Lower lobe of right lung (tissue), 2 donors: ENCODE measurements at regions not wholly inside any gene's neighbourhood (a gene's known extent, or its start where the extent isn't known, plus 50 kb on each side); places are given as distances from the start of the nearest gene placed in this dataset.

Experiments used
- ATAC-seq, 2 donors: fragments of 200-7000 bp; cut with Tn5 transposase; one replicate each; pipeline ENCODE4 v1.9.1; 2020 to 2022; ENCODE audit warnings: mild to moderate bottlenecking in 2 of 2, moderate library complexity in 2 of 2
- DNase-seq: peaks from one replicate; pipeline ENCODE4 v3.0.0-alpha.2; 2020
- H3K27ac ChIP-seq: fragments of 200-600 bp; one replicate; pipeline ENCODE4 v1.8.0; 2022
- H3K27me3 ChIP-seq: fragments of 200-600 bp; one replicate; pipeline ENCODE4 v1.8.0; 2022; ENCODE audit warnings: low read depth
- H3K36me3 ChIP-seq: fragments of 200-600 bp; one replicate; pipeline ENCODE4 v1.8.0; 2022; ENCODE audit warnings: mild to moderate bottlenecking
- H3K4me1 ChIP-seq: fragments of 200-600 bp; one replicate; pipeline ENCODE4 v1.8.0; 2022
- H3K4me3 ChIP-seq: fragments of 200-600 bp; one replicate; pipeline ENCODE4 v1.8.0; 2022; ENCODE audit warnings: mild to moderate bottlenecking
- H3K9me3 ChIP-seq: fragments of 200-600 bp; one replicate; pipeline ENCODE4 v1.8.0; 2022
- CTCF ChIP-seq: fragments of 200-600 bp; IDR thresholded peaks from one replicate; pipeline ENCODE4 v1.8.0; 2022; ENCODE audit warnings: antibody characterized with exemption, mild to moderate bottlenecking
- intact Hi-C: fragments of 100-400 bp; cut with DNase I; formaldehyde crosslinking; loops from one replicate; pipeline ENCODE4 v1.11.0; 2022
- donor health status: DM: no; HTN: yes; CAD: no; lungs with severe emphysema.

GRCh38 chr2:139872503-139872902, 1092.3 kb upstream of the NXPH2 start:
- Histone ChIP-seq H3K9me3 (no peaks in the 10 kb centered on the region), H3K4me3 (no peak overlapping the region), H3K27ac (no peak overlapping the region), H3K4me1 (no peaks in the 10 kb centered on the region), H3K27me3 (no peaks in the 10 kb centered on the region), H3K36me3 (no peaks in the 10 kb centered on the region)
- no peak for DNase-seq
- TF ChIP-seq CTCF: no peak
- intact Hi-C loops: no loop called here
- no peak for ATAC-seq

- no peak for TF ChIP-seq CTCF
- intact Hi-C loops: no loop called here
- no peak overlapping the region for H3K27ac ChIP-seq
- no peaks in the 10 kb centered on the region for H3K36me3 ChIP-seq
- DNase-seq (no peak), ATAC-seq (no peak)
- no peaks in the 10 kb centered on the region for H3K27me3 ChIP-seq
- H3K4me3 ChIP-seq: no peak overlapping the region
- no peaks in the 10 kb centered on the region for H3K4me1 ChIP-seq
- H3K9me3 ChIP-seq: no peaks in the 10 kb centered on the region
Observed at GRCh38 chr2:139872032-139872431, 1091.8 kb upstream of the NXPH2 start.

GRCh38 chr2:139867601-139868226, 1087.5 kb upstream of the NXPH2 start:
- Histone ChIP-seq H3K27ac (no peak overlapping the region), H3K4me3 (no peak overlapping the region), H3K9me3 (no peaks in the 10 kb centered on the region), H3K4me1 (no peaks in the 10 kb centered on the region), H3K36me3 (no peaks in the 10 kb centered on the region), H3K27me3 (no peaks in the 10 kb centered on the region)
- ATAC-seq: no peak
- DNase-seq: no peak
- no peak for TF ChIP-seq CTCF
- intact Hi-C loops: no loop called here

- Histone ChIP-seq H3K36me3 (no peaks in the 10 kb centered on the region), H3K4me3 (no peak overlapping the region), H3K9me3 (no peaks in the 10 kb centered on the region), H3K27ac (no peak overlapping the region), H3K27me3 (no peaks in the 10 kb centered on the region), H3K4me1 (no peaks in the 10 kb centered on the region)
- ATAC-seq (no peak), DNase-seq (no peak)
- TF ChIP-seq CTCF: no peak
- intact Hi-C loops: no loop called here
Observed at GRCh38 chr2:139864821-139865302, 1084.7 kb upstream of the NXPH2 start.

- Histone ChIP-seq H3K4me3 (no peak overlapping the region), H3K27ac (no peak overlapping the region), H3K27me3 (no peaks in the 10 kb centered on the region), H3K36me3 (no peaks in the 10 kb centered on the region), H3K9me3 (no peaks in the 10 kb centered on the region), H3K4me1 (no peaks in the 10 kb centered on the region)
- no peak for TF ChIP-seq CTCF
- intact Hi-C loops: no loop called here
- ATAC-seq: no peak
- DNase-seq: no peak
Observed at GRCh38 chr2:139854769-139855483, 1074.7 kb upstream of the NXPH2 start.
